ENCODE measurements at regions not wholly inside any gene's neighbourhood (a gene's known extent, or its start where the extent isn't known, plus 50 kb on each side); places are given as distances from the start of the nearest gene placed in this dataset.

DNA sequence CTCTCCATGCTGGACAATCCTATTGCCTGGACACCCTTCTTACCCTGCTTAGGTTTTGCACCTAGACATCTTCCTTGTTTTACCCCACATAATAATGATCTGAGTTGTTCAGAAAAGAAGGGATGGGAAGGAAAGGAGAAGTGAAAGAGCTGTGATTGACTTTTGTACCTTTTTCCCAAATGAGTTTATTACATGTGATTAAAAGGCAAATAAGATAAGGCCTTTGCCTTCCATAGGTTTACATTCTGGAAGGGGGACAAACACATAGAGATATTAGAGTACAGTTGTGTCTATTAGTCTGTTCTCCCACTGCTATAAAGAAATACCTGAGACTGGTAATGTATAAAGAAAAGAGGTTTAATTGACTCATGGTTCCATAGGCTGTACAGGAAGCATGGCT is 67.1 kb upstream of the RIOK2 start:
- peaks cover 10% of the 10 kb centered on the region for H3K9me3 Mint-ChIP-seq
- TF ChIP-seq CTCF (IDR thresholded peaks at IDR 0.05): no peak
- no peak overlapping the region for H3K27ac Mint-ChIP-seq
- Histone ChIP-seq H3K27me3 (ENCODE audit: control insufficient read depth in 1 of 2, insufficient read depth in 2 of 2, low read length in 2 of 2) (peaks cover 0 to 5% of the 10 kb centered on the region in 2 experiments), H3K9me3 (ENCODE audit: control insufficient read depth in 1 of 2, insufficient read depth in 1 of 2, low read length in 2 of 2) (peaks cover 6 to 9% of the 10 kb centered on the region in 2 experiments), H3K36me3 (ENCODE audit: insufficient read depth, low read length) (no peaks in the 10 kb centered on the region), H3K4me1 (ENCODE audit: insufficient read depth, low read length) (no peaks in the 10 kb centered on the region), H3K4me3 (ENCODE audit: low read length) (no peak overlapping the region), H3K27ac (ENCODE audit: low read depth in 1 of 2, low read length in 2 of 2) (no peak overlapping the region)
- intact Hi-C loops (cut with DNase I, micrococcal nuclease): no loop called here
- H3K4me3 Mint-ChIP-seq: no peak overlapping the region
- DNase-seq (no peak), ATAC-seq (ENCODE audit: poor library complexity) (no peak)
- H3K27me3 Mint-ChIP-seq: peaks cover 19% of the 10 kb centered on the region
- ChIA-PET POLR2A (no interaction called here), CTCF (no interaction called here)
- H3K4me1 Mint-ChIP-seq (ENCODE audit: low read depth): no peaks in the 10 kb centered on the region
- H3K36me3 Mint-ChIP-seq (ENCODE audit: low read depth): no peaks in the 10 kb centered on the region

DNA sequence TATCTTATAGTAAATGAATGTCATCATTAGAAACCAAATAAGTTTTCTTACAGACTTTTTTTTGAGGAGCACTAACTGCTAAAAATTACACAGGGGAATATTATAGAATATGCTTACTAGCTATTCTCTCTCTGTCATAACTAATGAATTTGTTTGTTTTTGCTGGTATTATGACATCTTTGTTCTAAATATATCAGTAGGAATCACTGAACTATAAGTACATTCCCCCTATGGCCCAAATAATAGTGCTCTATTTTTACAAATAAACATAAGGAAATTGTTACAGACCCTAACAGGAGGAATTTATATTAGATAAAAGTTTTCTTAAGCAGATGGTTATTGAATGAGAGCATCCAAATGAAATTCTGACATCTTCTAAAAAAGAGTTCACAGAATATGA is 83.0 kb upstream of the RIOK2 start:
- DNase-seq (no peak), ATAC-seq (ENCODE audit: poor library complexity) (no peak)
- no peaks in the 10 kb centered on the region for H3K4me1 Mint-ChIP-seq (ENCODE audit: low read depth)
- ChIA-PET CTCF (no interaction called here), POLR2A (no interaction called here)
- Histone ChIP-seq H3K36me3 (ENCODE audit: insufficient read depth, low read length) (no peaks in the 10 kb centered on the region), H3K4me3 (ENCODE audit: low read length) (no peak overlapping the region), H3K27ac (ENCODE audit: low read depth in 1 of 2, low read length in 2 of 2) (no peak overlapping the region), H3K27me3 (ENCODE audit: control insufficient read depth in 1 of 2, insufficient read depth in 2 of 2, low read length in 2 of 2) (no peaks in the 10 kb centered on the region), H3K4me1 (ENCODE audit: insufficient read depth, low read length) (no peaks in the 10 kb centered on the region), H3K9me3 (ENCODE audit: control insufficient read depth in 1 of 2, insufficient read depth in 1 of 2, low read length in 2 of 2) (no peaks in the 10 kb centered on the region)
- no peak overlapping the region for H3K27ac Mint-ChIP-seq
- H3K4me3 Mint-ChIP-seq: no peak overlapping the region
- peaks cover 6% of the 10 kb centered on the region for H3K9me3 Mint-ChIP-seq
- peaks cover 9% of the 10 kb centered on the region for H3K27me3 Mint-ChIP-seq
- intact Hi-C loops (cut with DNase I, micrococcal nuclease): no loop called here
- H3K36me3 Mint-ChIP-seq (ENCODE audit: low read depth): no peaks in the 10 kb centered on the region
- no peak for TF ChIP-seq CTCF (IDR thresholded peaks at IDR 0.05)

- POLR2A ChIA-PET: no interaction called here
- Mint-ChIP-seq H3K4me3 (no peak overlapping the region), H3K36me3 (ENCODE audit: low read depth) (no peaks in the 10 kb centered on the region), H3K27me3 (peaks cover 9% of the 10 kb centered on the region), H3K9me3 (peaks cover 8% of the 10 kb centered on the region), H3K27ac (no peak overlapping the region), H3K4me1 (ENCODE audit: low read depth) (no peaks in the 10 kb centered on the region)
- DNase-seq (no peak), ATAC-seq (ENCODE audit: poor library complexity) (no peak)
- H3K27ac ChIP-seq (ENCODE audit: low read depth in 1 of 2, low read length in 2 of 2): no peak overlapping the region
- H3K27me3 ChIP-seq (ENCODE audit: control insufficient read depth in 1 of 2, insufficient read depth in 2 of 2, low read length in 2 of 2): no peaks in the 10 kb centered on the region
- CTCF ChIA-PET: no interaction called here
- H3K9me3 ChIP-seq (ENCODE audit: control insufficient read depth in 1 of 2, insufficient read depth in 1 of 2, low read length in 2 of 2): no peaks in the 10 kb centered on the region
- intact Hi-C loops (cut with DNase I, micrococcal nuclease): no loop called here
- TF ChIP-seq CTCF (IDR thresholded peaks at IDR 0.05): no peak
- no peak overlapping the region for H3K4me3 ChIP-seq (ENCODE audit: low read length)
- H3K36me3 ChIP-seq (ENCODE audit: insufficient read depth, low read length): no peaks in the 10 kb centered on the region
- no peaks in the 10 kb centered on the region for H3K4me1 ChIP-seq (ENCODE audit: insufficient read depth, low read length)
These were observed 83.5 kb upstream of the RIOK2 start for GRCh38 chr5:97266576-97266975.
